Panc1 (cell line): ENCODE measurements at regions not wholly inside any gene's neighbourhood (a gene's known extent, or its start where the extent isn't known, plus 50 kb on each side); places are given as distances from the start of the nearest gene placed in this dataset.

ENCODE experiments used
- ATAC-seq: fragments of 200-7000 bp; cut with Tn5 transposase; 2 replicates; pipeline ENCODE4 v1.9.1; 2020; ENCODE audit warnings: mild to moderate bottlenecking, moderate library complexity
- BruUV-seq: library from RNA; stranded (reverse); fragments of 400-500 nt; replicated peaks from 2 replicates; lab custom pipeline; 2021; lab: Mats Ljungman, UMichigan
- CTCF ChIA-PET: fragments of 300-600 bp; sonication (Branson Sonifier 250); formaldehyde crosslinking; loops from one replicate; lab custom pipeline; 2022; ENCODE audit warnings: antibody characterized with exemption; lab: Charles Lee
- POLR2A ChIA-PET: fragments of 300-600 bp; sonication (Branson Sonifier 250); formaldehyde crosslinking; loops from one replicate; lab custom pipeline; 2022; ENCODE audit warnings: antibody characterized with exemption; lab: Charles Lee
- DNase-seq: peaks from one replicate; pipeline ENCODE4 v3.0.0-alpha.2; 2010; ENCODE audit warnings: low read depth, low spot score
- H3K27ac ChIP-seq: 2 replicates; pipeline ENCODE4 v1.5.1; 2011; ENCODE audit warnings: mild to moderate bottlenecking, low read length, inconsistent platforms
- H3K27me3 ChIP-seq: fragments of 200-500 bp; sonication (Bioruptor generic); 2 replicates; pipeline ENCODE4 v1.6.0; 2014; ENCODE audit warnings: low read length, inconsistent platforms; ENCODE audit not compliant: control insufficient read depth, insufficient read depth
- H3K36me3 ChIP-seq: fragments of 200-500 bp; sonication (Bioruptor generic); 2 replicates; pipeline ENCODE4 v1.5.1; 2014; ENCODE audit warnings: inconsistent platforms, mild to moderate bottlenecking, low read length, moderate library complexity; ENCODE audit not compliant: control insufficient read depth, insufficient read depth
- H3K4me1 ChIP-seq: 2 replicates; pipeline ENCODE4 v1.5.1; 2011; ENCODE audit warnings: inconsistent platforms, mild to moderate bottlenecking, low read length, moderate library complexity; ENCODE audit not compliant: control insufficient read depth, insufficient read depth
- H3K4me3 ChIP-seq, 2 experiments: 2 replicates each; pipeline ENCODE4 v1.5.1; 2011 to 2012; ENCODE audit warnings: low read depth in 2 of 2, low read length in 2 of 2, mild to moderate bottlenecking in 2 of 2, inconsistent platforms in 1 of 2, moderate library complexity in 1 of 2
- H3K9me3 ChIP-seq: fragments of 200-500 bp; sonication (Bioruptor generic); 2 replicates; pipeline ENCODE4 v1.5.1; 2014; ENCODE audit warnings: low read depth, mild to moderate bottlenecking, inconsistent platforms, low read length, moderate library complexity; ENCODE audit not compliant: control insufficient read depth, insufficient read depth
- POLR2AphosphoS5 ChIP-seq: IDR thresholded peaks from 2 replicates; pipeline ENCODE4 v1.6.1; 2012; ENCODE audit warnings: mild to moderate bottlenecking, low read depth, low read length, moderate library complexity
- SIN3A ChIP-seq: IDR thresholded peaks from 2 replicates; pipeline ENCODE4 v1.6.1; 2012; ENCODE audit warnings: low read depth, mild to moderate bottlenecking, low read length, moderate library complexity, borderline replicate concordance; ENCODE audit not compliant: insufficient read depth
- TCF7L2 ChIP-seq: IDR thresholded peaks from 2 replicates; pipeline ENCODE4 v1.6.1; 2011; ENCODE audit warnings: mild to moderate bottlenecking, low read depth, low read length, inconsistent platforms
- in situ Hi-C: cut with HindIII; loops from 2 replicates; pipeline ENCODE4 v1.10.0; 2016; ENCODE audit warnings: low sequenced_read_pairs, low pct_unique_long_range_greater_than_20kb
- intact Hi-C: fragments of 100-400 bp; cut with micrococcal nuclease; formaldehyde crosslinking; loops from one replicate; pipeline ENCODE4 v1.10.0; 2022; ENCODE audit not compliant: unreplicated experiment
- TF ChIP-seq, protein P1 (sequence below): fragments of 450-650 bp; IDR thresholded peaks from 2 replicates; pipeline ENCODE4 v1.5.1; 2017; ENCODE audit warnings: mild to moderate bottlenecking
- TF ChIP-seq, protein P2 (sequence below), 2 experiments: IDR thresholded peaks; 2 replicates each; pipeline ENCODE4 v1.6.1; 2011 to 2012; ENCODE audit warnings: low read depth in 2 of 2, control low read depth in 1 of 2, low read length in 1 of 2, mild to moderate bottlenecking in 1 of 2, moderate library complexity in 1 of 2; ENCODE audit not compliant: insufficient read depth in 1 of 2

DNA sequence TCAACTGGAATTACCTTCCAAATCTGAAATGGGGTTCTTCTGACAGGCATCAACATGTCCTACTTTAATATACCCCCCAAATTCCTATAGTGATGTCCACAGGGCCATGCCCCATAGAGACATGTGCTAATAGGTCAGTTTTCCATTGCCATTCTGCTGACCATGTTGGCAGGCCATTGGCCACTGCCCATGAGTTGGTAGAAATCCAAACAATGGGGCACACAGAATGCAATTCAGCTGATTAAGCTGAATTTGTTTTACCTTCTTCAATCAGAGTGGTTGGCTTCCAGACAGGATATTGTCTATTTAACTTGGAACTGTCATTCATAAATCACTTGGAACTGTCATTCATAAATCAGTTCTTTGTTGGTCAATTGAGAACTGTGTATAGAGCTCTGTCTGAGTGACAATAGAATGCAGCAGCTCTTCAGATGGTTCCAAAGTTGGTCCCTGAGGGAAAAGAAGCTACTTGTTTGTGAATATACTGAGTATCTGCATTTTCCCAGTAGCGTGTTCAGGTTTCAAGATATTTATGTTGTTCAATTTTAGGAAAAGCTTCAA is 336.9 kb downstream of the DRD1 start:
- CTCF ChIA-PET = no interaction called here
- in situ Hi-C loops (no loop called here), intact Hi-C loops (no loop called here)
- H3K4me3 ChIP-seq = no peak overlapping the region
- TF ChIP-seq SIN3A = no peak
- TF ChIP-seq, protein P1, sequence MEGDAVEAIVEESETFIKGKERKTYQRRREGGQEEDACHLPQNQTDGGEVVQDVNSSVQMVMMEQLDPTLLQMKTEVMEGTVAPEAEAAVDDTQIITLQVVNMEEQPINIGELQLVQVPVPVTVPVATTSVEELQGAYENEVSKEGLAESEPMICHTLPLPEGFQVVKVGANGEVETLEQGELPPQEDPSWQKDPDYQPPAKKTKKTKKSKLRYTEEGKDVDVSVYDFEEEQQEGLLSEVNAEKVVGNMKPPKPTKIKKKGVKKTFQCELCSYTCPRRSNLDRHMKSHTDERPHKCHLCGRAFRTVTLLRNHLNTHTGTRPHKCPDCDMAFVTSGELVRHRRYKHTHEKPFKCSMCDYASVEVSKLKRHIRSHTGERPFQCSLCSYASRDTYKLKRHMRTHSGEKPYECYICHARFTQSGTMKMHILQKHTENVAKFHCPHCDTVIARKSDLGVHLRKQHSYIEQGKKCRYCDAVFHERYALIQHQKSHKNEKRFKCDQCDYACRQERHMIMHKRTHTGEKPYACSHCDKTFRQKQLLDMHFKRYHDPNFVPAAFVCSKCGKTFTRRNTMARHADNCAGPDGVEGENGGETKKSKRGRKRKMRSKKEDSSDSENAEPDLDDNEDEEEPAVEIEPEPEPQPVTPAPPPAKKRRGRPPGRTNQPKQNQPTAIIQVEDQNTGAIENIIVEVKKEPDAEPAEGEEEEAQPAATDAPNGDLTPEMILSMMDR = no peak
- TF ChIP-seq POLR2AphosphoS5 = no peak
- TF ChIP-seq TCF7L2 = no peak
- TF ChIP-seq, protein P2, sequence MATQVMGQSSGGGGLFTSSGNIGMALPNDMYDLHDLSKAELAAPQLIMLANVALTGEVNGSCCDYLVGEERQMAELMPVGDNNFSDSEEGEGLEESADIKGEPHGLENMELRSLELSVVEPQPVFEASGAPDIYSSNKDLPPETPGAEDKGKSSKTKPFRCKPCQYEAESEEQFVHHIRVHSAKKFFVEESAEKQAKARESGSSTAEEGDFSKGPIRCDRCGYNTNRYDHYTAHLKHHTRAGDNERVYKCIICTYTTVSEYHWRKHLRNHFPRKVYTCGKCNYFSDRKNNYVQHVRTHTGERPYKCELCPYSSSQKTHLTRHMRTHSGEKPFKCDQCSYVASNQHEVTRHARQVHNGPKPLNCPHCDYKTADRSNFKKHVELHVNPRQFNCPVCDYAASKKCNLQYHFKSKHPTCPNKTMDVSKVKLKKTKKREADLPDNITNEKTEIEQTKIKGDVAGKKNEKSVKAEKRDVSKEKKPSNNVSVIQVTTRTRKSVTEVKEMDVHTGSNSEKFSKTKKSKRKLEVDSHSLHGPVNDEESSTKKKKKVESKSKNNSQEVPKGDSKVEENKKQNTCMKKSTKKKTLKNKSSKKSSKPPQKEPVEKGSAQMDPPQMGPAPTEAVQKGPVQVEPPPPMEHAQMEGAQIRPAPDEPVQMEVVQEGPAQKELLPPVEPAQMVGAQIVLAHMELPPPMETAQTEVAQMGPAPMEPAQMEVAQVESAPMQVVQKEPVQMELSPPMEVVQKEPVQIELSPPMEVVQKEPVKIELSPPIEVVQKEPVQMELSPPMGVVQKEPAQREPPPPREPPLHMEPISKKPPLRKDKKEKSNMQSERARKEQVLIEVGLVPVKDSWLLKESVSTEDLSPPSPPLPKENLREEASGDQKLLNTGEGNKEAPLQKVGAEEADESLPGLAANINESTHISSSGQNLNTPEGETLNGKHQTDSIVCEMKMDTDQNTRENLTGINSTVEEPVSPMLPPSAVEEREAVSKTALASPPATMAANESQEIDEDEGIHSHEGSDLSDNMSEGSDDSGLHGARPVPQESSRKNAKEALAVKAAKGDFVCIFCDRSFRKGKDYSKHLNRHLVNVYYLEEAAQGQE (IDR thresholded peaks at IDR 0.05; ENCODE audit: insufficient read depth in 1 of 2, low read depth in 2 of 2, low read length in 1 of 2) = no peak
- POLR2A ChIA-PET = no interaction called here
- DNase-seq = no peak
- BruUV-seq = no TSS peak
- H3K9me3 ChIP-seq = no peaks in the 10 kb centered on the region
- H3K27ac ChIP-seq = no peak overlapping the region
- H3K36me3 ChIP-seq = no peaks in the 10 kb centered on the region
- ATAC-seq = no peak
- H3K4me1 ChIP-seq = no peaks in the 10 kb centered on the region
- no peaks in the 10 kb centered on the region; the same call in 1 of the 2 replicates for H3K27me3 ChIP-seq

DNA sequence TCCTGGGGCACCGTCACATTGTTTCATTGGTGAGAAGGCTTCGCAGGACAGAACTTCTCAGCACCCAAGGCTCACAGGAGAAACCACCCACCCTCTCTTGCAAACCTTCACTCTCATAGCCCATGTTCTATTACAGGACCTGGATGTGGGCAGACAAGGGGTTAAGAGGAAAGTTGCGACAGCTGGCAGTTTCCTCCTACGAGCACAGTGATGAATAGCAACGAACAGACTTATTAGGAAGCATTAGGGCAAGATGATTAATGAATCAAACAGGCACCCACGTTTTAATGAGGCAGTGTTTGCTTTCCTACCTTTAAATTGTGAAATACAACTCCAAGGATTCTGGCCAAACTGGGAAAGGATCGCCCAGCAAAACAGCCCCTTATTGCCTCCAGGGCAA is 339.3 kb downstream of the DRD1 start:
- Histone ChIP-seq H3K4me3 (no peak overlapping the region), H3K27ac (no peak overlapping the region), H3K27me3 (no peaks in the 10 kb centered on the region; the same call in 1 of the 2 replicates), H3K36me3 (no peaks in the 10 kb centered on the region), H3K9me3 (no peaks in the 10 kb centered on the region), H3K4me1 (no peaks in the 10 kb centered on the region)
- ChIA-PET CTCF (no interaction called here), POLR2A (no interaction called here)
- no TSS peak for BruUV-seq
- intact Hi-C loops (no loop called here), in situ Hi-C loops (no loop called here)
- ATAC-seq (no peak), DNase-seq (no peak)
- TF ChIP-seq, protein P1 = no peak
